ENCODE measurements at regions not wholly inside any gene's neighbourhood (a gene's known extent, or its start where the extent isn't known, plus 50 kb on each side); places are given as distances from the start of the nearest gene placed in this dataset.
"Not testable (repeated sequence)": the region's sequence is repeated elsewhere in the genome, so short reads cannot be mapped to it uniquely, and the experiment has no call there.

DNA sequence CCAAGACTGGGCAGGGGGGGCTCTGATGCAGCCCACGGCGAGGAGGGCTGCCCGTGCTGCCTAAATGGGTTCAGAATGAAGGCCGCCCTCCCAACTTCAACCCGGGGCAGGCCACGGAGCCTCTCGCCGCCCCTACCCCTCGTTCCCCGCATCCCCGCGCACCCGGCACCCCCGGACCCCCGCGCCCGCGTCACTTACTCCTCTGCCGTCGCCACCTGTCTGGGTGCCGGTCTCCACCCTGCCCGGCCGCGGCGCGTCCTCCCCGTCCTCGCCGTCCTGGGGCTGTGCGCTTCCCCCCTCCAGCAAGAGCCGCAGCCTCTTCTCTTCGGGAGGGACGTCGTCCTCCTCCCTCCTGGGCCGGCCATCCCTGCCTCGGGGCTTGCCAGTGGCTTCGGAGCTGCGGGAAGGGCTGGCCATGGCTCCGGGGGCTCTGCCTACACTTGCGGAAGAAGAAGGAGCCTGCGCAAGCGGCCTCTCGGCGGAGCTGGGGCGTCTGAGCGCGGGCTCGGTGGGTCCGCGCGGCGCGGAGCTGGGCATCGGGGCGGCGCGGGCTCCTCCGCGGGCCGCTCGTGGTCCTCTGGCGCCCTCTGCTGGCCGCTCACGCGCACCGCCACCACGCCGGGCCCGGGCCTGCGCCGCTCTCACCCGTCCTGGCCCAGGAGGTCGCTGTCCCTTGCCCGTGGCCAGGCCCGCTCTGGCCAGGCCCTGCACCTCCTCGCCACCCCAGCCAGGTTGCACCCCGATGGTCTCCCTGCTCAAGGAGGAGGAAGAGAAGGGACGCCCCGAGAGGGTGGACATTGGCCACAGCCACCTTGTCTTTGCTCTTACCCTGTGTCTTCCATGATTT, 59.3 kb upstream of the CLEC6A start:
- H3F3A ChIP-seq (ENCODE audit: insufficient read depth); H3K27me3 ChIP-seq (ENCODE audit: low read length); H4K20me1 ChIP-seq (ENCODE audit: low read depth, low read length); H3K9me2 ChIP-seq (replicated peaks; ENCODE audit: insufficient read depth, low read length); H3K27ac ChIP-seq (ENCODE audit: low read depth, low read length); H3K36me3 ChIP-seq (ENCODE audit: low read length); H3K4me2 ChIP-seq (ENCODE audit: low read depth, low read length, poor library complexity, severe bottlenecking); H2AFZ ChIP-seq (ENCODE audit: low read depth, low read length, severe bottlenecking); H3K79me2 ChIP-seq (ENCODE audit: insufficient read depth, low read length); H3K9me3 ChIP-seq (ENCODE audit: insufficient read depth, low read length); H3K9ac ChIP-seq (ENCODE audit: low read length); H3K4me3 ChIP-seq (ENCODE audit: insufficient read depth, low read length, poor library complexity, severe bottlenecking): not testable (repeated sequence)
- TF ChIP-seq CTCF (IDR thresholded peaks at IDR 0.05; ENCODE audit: insufficient read depth, low read length, poor library complexity, severe bottlenecking), result peak; percentile 14

- not testable (repeated sequence) for H3K27ac ChIP-seq (ENCODE audit: low read depth, low read length); H3K4me2 ChIP-seq (ENCODE audit: low read depth, low read length, poor library complexity, severe bottlenecking); H3K9me2 ChIP-seq (replicated peaks; ENCODE audit: insufficient read depth, low read length); H3K9me3 ChIP-seq (ENCODE audit: insufficient read depth, low read length); H3K9ac ChIP-seq (ENCODE audit: low read length); H3F3A ChIP-seq (ENCODE audit: insufficient read depth); H3K4me3 ChIP-seq (ENCODE audit: insufficient read depth, low read length, poor library complexity, severe bottlenecking); H2AFZ ChIP-seq (ENCODE audit: low read depth, low read length, severe bottlenecking); H3K36me3 ChIP-seq (ENCODE audit: low read length); H3K27me3 ChIP-seq (ENCODE audit: low read length); H4K20me1 ChIP-seq (ENCODE audit: low read depth, low read length); H3K79me2 ChIP-seq (ENCODE audit: insufficient read depth, low read length)
These were observed 58.4 kb upstream of the CLEC6A start for GRCh38 chr12:8397378-8397777.

DNA sequence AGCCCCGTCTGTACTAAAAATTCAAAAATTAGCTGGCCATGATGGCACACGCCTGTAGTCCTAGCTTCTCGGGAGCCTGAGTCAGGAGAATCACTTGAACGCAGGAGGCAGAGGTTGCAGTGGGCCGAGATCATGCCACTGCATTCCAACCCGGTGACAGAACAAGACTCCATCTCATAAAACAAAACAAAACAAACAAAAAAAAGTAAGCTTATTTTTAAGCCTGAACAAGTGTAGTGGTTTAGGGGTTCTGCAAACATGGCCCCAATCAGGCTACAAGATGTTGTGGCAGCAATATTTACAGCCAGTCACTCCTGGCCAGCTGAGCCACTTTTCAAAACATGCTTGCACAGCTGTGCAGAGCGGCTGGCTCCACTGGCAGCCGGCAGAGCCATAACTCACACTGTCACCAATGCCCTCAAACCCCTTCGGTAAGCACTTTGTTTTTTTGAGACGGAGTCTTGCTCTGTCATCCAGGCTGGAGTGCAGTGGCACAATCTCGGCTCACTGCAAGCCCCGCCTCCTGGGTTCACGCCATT, 56.2 kb upstream of the CLEC6A start:
- H3K36me3 ChIP-seq (ENCODE audit: low read length); H3K9me3 ChIP-seq (ENCODE audit: insufficient read depth, low read length); H3F3A ChIP-seq (ENCODE audit: insufficient read depth); H3K9ac ChIP-seq (ENCODE audit: low read length); H3K9me2 ChIP-seq (replicated peaks; ENCODE audit: insufficient read depth, low read length); H3K4me3 ChIP-seq (ENCODE audit: insufficient read depth, low read length, poor library complexity, severe bottlenecking); H3K4me2 ChIP-seq (ENCODE audit: low read depth, low read length, poor library complexity, severe bottlenecking); H3K79me2 ChIP-seq (ENCODE audit: insufficient read depth, low read length); H3K27ac ChIP-seq (ENCODE audit: low read depth, low read length); H3K27me3 ChIP-seq (ENCODE audit: low read length); H4K20me1 ChIP-seq (ENCODE audit: low read depth, low read length); H2AFZ ChIP-seq (ENCODE audit: low read depth, low read length, severe bottlenecking): not testable (repeated sequence)

- not testable (repeated sequence) for H3K4me2 ChIP-seq (ENCODE audit: low read depth, low read length, poor library complexity, severe bottlenecking); H3K9me3 ChIP-seq (ENCODE audit: insufficient read depth, low read length); H3K9ac ChIP-seq (ENCODE audit: low read length); H3K36me3 ChIP-seq (ENCODE audit: low read length); H3K27ac ChIP-seq (ENCODE audit: low read depth, low read length); H3K27me3 ChIP-seq (ENCODE audit: low read length); H3F3A ChIP-seq (ENCODE audit: insufficient read depth); H3K9me2 ChIP-seq (replicated peaks; ENCODE audit: insufficient read depth, low read length); H2AFZ ChIP-seq (ENCODE audit: low read depth, low read length, severe bottlenecking); H4K20me1 ChIP-seq (ENCODE audit: low read depth, low read length); H3K4me3 ChIP-seq (ENCODE audit: insufficient read depth, low read length, poor library complexity, severe bottlenecking); H3K79me2 ChIP-seq (ENCODE audit: insufficient read depth, low read length)
These were observed 51.9 kb upstream of the CLEC6A start for GRCh38 chr12:8403834-8404233.

DNA sequence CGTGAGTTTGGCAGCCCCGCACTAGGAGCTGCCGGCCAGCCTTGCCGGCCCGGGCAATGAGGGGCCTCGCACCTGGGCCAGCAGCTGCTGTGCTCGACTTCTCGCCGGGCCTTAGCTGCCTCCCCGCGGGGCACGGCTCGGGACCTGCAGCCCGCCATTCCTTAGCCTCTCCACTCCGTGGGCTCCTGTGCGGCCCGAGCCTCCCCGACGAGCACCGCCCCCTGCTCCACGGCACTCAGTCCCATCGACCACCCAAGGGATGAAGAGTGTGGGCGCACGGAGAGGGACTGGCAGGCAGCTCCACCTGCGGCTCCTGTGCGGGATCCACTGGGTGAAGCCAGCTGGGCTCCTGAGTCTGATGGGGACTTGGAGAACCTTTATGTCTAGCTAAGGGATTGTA, 51.4 kb upstream of the CLEC6A start:
- H3K4me2 ChIP-seq (ENCODE audit: low read depth, low read length, poor library complexity, severe bottlenecking); H4K20me1 ChIP-seq (ENCODE audit: low read depth, low read length); H3K79me2 ChIP-seq (ENCODE audit: insufficient read depth, low read length); H3F3A ChIP-seq (ENCODE audit: insufficient read depth); H3K4me3 ChIP-seq (ENCODE audit: insufficient read depth, low read length, poor library complexity, severe bottlenecking); H3K27ac ChIP-seq (ENCODE audit: low read depth, low read length); H3K36me3 ChIP-seq (ENCODE audit: low read length); H3K9me3 ChIP-seq (ENCODE audit: insufficient read depth, low read length); H3K9ac ChIP-seq (ENCODE audit: low read length); H2AFZ ChIP-seq (ENCODE audit: low read depth, low read length, severe bottlenecking); H3K9me2 ChIP-seq (replicated peaks; ENCODE audit: insufficient read depth, low read length); H3K27me3 ChIP-seq (ENCODE audit: low read length): not testable (repeated sequence)
